GM12865 (cell line): ENCODE measurements at regions not wholly inside any gene's neighbourhood (a gene's known extent, or its start where the extent isn't known, plus 50 kb on each side); places are given as distances from the start of the nearest gene placed in this dataset.

Experiments used
- DNase-seq: peaks from one replicate; pipeline ENCODE4 v3.0.0; 2010; ENCODE audit warnings: low read depth
- H3K4me3 ChIP-seq: 2 replicates; pipeline ENCODE4 v1.5.1; 2011; ENCODE audit warnings: mild to moderate bottlenecking, low read depth, low read length, control low read depth
- CTCF ChIP-seq: IDR thresholded peaks from 2 replicates; pipeline ENCODE4 v1.5.1; 2011; ENCODE audit warnings: low read length, control low read depth, low read depth, inconsistent platforms; ENCODE audit not compliant: insufficient read depth; ENCODE audit errors: missing control alignments

- no peak for TF ChIP-seq CTCF
- peak; percentile 57 for DNase-seq
- H3K4me3 ChIP-seq, result no peak overlapping the region
These were observed 621.7 kb upstream of the ACVR2A start for GRCh38 chr2:147223119-147223518.

DNA sequence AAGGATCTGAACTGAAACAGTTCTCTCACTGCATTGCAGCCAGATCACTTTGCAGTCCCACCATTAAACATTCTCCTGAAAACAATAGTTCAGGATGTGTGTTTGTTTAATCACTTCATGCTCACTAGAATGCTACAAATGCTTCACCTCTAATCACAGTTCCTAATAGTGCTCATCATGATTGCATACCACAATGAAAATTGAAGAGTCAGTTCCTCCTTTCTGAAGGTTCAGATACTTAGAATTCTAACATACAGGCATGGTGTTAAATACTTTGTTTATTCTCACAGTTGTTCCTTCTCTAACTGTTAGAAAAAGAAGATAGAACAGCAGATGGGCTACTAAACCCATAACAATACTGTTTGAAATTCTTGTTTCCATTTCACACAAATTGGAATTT lies 622.3 kb upstream of the ACVR2A start:
- peak; percentile 24 for DNase-seq
- TF ChIP-seq CTCF, result no peak
- H3K4me3 ChIP-seq, result no peak overlapping the region

GRCh38 chr2:147214914-147215313 lies 629.9 kb upstream of the ACVR2A start:
- no peak for DNase-seq
- TF ChIP-seq CTCF, result no peak
- H3K4me3 ChIP-seq, result no peak overlapping the region

GRCh38 chr2:147211484-147211883 lies 633.3 kb upstream of the ACVR2A start:
- TF ChIP-seq CTCF, result no peak
- DNase-seq, result no peak
- no peak overlapping the region for H3K4me3 ChIP-seq

DNA sequence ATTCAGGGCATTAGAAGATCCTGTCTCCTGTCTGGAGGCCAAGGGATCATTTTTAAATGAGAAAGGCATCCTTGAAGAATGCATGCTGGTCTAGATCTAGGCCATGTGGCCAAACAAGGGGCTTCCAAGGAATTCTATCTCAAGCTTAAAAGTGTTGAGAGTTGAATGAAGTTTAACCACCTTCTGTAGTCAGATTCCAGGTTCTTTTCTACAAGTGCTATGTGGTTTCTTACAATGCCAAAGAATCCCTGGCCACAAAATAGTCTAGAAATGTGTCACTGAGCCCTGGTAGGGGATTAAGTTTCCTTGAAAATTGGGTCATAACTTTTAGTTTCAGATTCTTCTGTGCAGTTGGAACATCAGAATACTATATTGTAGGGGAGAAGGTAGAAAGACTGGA lies 640.7 kb upstream of the ACVR2A start:
- no peak overlapping the region for H3K4me3 ChIP-seq
- TF ChIP-seq CTCF, result no peak
- no peak for DNase-seq

DNA sequence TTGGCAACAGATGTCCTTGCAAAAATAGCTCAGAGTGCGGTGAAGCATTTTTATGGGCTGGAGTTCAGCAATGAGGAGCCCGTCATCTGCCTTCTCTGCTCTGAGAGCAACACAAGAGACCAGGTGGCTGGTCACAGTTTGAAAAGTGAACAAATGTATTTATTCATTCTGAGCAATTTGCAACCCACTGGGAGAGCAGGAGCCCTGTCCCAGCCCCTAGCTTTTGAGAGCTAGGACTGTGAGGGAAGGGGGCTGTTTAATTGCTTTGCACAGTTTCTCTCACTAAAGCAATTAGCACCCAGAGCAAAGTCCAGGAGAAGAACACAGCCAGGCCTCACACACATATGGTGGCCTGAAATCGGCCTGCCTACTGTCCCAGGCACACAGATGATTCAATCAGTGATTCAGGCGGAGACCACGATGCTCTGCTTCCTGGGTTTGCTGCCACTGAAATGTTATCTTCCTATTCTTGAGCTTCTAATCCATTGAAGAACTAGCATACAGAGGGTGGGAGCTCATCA lies 646.1 kb upstream of the ACVR2A start:
- no peak for TF ChIP-seq CTCF
- DNase-seq, result peak; percentile 25

GRCh38 chr2:147197754-147198483 lies 646.9 kb upstream of the ACVR2A start:
- no peak overlapping the region for H3K4me3 ChIP-seq
- TF ChIP-seq CTCF, result no peak
- DNase-seq, result no peak

More for the DNA sequence above, 646.1 kb upstream of the ACVR2A start:
- no peak overlapping the region for H3K4me3 ChIP-seq
